ENCODE measurements at regions not wholly inside any gene's neighbourhood (a gene's known extent, or its start where the extent isn't known, plus 50 kb on each side); places are given as distances from the start of the nearest gene placed in this dataset.
"Not testable (repeated sequence)": the region's sequence is repeated elsewhere in the genome, so short reads cannot be mapped to it uniquely, and the experiment has no call there.

DNA sequence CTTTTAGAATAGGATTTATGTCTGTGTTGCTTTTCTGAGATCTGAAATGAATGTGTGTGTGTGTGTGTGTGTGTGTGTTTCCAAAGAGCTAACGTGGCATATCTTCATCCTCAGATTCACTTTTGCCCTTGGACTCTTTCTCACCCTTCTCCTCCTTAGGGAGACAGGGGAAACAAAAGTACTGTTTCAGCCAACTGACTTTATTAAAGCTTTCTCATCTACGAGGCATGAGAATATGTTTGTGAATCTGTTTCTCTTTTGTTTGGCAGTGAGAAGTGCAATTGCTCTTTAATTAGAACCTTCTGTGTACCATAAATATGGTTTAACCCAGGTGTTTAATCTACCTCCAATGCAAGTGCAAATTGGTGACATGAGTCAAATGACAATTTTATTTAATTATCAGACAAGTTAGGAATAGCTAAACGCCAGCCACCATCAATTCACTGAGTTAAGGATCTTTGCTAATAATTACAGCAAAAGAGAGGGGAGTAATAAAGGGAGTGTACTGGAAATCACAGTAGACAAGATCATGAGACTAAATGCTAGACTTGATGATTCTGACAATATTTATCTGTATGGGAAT lies 186.4 kb upstream of the COL3A1 start:
- no peak for DNase-seq (ENCODE audit: low read depth in 2 of 2)

DNA sequence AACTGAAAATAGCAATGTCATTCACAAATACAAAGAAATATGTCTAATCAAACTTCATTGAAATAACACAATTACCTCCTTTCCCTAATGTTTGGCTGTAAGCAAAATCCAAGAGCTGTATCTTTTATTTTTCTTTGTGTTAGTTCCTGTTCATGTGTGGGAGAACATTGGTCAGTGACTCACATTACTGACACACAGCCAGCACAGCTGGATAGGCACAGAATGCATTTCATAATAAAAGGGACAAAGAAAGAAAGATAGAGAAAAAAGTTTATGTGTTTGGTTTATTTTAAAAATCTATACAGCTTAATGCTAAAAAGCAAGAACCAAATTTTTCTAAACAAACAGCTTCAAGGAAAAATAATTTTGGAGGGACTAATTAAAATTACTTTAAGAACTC lies 185.6 kb upstream of the COL3A1 start:
- DNase-seq (ENCODE audit: low read depth in 2 of 2), result peak; percentile 35 to 82

DNA sequence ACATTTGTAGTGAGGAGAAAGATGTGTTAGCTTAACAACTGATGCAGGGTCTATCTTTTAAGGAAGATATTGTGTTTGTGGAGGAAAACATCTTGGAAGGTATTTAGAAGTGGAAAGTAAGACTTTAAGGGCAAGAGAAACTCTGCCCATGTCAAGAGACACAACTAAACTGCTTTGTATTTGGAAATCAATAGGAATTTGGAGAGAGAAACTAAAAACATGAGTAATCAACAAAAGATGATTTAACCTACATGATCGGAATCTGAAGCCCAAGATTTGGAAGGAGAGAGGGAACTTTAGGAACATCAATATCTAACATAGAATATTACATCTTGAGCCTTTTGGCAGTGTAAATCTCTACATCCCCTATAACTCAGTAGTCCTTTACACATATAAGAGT lies 184.2 kb upstream of the COL3A1 start:
- DNase-seq (ENCODE audit: low read depth in 2 of 2), result no peak

DNA sequence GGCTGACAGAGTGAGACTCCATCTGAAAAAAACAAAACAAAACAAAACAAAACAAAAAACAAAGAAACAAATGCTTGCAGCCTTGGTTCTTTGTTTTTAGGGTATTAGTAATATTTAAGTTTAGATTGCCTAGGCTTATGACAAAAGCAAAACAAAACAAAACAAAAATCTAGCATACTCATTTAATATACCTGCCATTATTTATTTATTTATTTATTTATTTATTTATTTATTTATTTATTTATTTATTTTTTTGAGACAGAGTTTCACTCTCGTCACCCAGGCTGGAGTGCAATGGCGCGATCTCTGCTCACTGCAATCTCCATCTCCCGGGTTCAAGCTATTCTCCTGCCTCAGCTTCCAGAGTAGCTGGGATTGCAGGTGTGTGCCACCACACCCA lies 179.7 kb upstream of the COL3A1 start:
- not testable (repeated sequence) for DNase-seq (ENCODE audit: low read depth in 2 of 2)

DNA sequence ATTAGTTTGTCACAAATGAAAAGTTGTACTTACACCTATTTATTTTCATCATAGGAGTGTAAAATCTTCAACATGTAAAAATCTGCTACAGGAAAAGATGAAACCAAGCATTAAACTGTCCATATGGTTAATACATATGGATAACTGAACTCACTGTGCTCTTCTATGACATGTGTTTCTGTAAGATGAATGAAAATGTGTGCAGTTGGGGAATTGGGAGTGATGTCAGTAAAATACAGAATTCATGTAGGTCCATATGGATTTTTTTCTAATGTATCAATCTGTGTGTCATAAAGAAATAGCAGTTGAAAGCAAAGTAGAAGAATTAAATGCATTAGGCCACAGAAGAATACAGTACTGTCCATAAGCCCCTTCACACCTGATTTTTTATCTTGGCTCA lies 178.4 kb upstream of the COL3A1 start:
- no peak for DNase-seq (ENCODE audit: low read depth in 2 of 2)

DNA sequence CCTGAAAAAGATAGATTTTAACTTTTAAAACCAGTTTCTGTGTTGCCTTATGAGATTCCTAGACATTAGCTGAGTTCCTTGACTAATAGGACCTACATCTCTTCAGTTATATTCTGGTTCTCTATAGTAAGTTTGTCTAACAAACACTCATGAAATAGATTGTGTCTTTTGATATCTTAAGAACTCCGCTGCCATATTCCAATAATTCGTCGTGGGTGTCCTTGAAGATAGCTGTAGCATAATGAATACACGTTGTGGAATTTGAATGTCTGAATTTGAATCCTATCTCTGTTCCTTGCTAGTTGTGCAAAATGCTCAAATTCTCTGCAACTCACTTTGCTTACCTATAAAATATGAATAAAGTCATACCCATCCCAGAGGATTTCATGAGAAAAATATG lies 176.8 kb upstream of the COL3A1 start:
- no peak for DNase-seq (ENCODE audit: low read depth in 2 of 2)

DNA sequence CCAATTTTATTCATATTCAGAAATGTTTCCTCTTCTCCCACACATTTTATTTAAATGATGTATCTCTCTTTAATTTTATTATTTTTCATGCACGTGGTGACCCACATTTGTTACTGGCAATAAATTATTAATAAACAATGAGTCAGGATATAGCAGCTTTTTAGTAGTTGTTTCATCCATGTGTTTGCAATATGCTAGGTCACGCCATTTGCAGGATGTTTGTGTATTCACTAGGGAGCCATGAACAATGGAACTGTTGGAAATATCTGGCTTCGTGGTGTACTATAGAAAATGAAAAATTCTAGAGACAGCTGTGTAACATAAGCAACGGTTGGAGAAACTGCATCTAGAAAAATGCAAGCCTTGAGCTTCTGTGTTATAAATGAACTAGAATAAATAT lies 176.0 kb upstream of the COL3A1 start:
- DNase-seq (ENCODE audit: low read depth in 2 of 2), result peak; percentile 35 to 86

DNA sequence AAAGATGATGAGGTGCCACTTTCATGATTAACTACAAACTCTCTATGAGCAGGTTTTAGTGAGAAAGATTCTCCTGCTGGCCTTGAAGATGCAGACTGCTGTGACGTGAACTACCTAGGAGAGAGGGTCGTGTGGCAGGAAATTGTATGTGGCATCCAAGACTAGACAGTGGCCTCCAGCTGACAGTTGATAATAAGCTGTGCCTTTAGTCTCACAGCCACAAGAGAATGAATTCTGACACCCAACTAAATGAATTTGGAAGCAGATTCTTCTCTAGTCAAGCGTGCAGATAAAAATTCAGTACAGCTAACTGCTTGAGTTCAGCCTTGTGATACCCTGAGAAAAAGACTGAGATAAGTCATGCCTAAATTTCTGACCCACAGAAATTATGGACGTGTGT lies 169.0 kb upstream of the COL3A1 start:
- DNase-seq (ENCODE audit: low read depth in 2 of 2), result no peak

DNA sequence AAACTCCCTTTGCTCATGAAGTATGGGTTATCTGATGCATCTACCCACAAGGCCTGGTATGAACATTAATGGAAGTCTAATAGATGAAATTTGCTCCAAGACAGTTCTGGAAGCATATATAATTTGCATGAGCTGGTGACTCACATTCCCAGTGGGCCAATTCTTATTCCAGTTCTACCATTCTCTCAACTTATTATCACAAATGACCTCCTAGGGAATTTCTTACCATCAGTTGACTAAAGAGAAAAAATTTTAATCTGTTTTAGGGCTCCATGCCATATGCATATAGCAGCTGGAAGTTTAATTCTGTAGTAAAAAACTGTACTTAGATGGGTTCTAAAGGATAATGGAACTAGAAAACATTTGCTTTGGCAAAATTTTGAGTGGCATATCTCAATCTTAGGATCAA lies 165.2 kb upstream of the COL3A1 start:
- DNase-seq (ENCODE audit: low read depth in 2 of 2), result no peak

DNA sequence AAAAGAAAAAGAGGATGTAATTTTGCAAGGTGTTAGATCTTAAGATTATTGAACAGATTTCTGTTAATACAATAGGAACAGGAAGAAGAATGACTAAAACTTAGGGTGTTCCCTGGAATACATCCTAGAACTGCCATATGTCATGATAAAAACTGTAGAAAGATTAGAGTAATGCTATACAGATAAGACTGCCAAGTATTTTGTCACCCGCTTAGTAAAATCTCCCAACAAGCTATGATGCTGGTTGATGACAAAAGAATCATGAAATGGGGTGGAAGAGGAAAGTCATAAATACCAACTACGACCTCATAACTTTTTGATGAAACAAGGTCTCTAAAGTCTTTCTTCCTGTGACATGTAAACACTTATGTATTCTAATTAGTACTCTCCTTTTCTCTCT lies 163.6 kb upstream of the COL3A1 start:
- no peak for DNase-seq (ENCODE audit: low read depth in 2 of 2)

DNA sequence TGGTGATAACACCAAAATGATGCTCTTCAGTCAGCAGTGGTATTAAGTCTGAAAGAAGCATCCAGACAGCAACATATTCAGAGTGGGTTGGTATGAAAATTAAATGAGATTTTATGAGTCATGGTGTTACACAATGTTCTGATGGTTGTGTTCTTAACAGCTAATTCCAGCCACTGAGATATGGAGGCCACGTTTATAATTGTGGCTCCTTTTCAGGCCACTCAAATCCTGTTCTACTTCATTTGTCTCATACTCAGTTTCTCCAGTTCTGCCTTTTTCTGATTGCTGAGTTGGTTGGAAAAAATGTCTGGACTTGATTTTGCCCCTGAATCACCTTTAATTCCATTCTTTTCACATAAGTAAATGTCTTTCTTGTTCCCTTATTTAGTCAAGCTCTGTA lies 162.7 kb upstream of the COL3A1 start:
- DNase-seq (ENCODE audit: low read depth in 2 of 2), result no peak

DNA sequence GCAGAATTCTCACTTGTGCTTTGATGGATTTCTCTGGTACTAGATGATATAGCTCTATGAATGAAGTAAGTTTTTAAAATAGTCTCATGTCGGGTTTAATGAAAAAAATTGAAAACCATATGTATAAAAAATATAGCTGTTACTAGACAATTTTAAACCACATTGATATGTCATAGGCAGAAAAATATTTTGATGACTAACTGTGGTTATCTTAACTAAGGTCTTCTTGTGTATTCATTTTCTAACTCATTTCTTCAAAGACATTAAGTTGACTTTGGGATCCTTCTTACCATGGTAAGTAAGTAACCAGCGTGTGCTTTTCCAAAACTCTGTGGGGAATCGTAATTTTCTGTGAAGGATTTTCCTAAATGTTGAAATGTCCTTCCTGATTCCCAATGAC lies 160.9 kb upstream of the COL3A1 start:
- DNase-seq (ENCODE audit: low read depth in 2 of 2), result no peak

DNA sequence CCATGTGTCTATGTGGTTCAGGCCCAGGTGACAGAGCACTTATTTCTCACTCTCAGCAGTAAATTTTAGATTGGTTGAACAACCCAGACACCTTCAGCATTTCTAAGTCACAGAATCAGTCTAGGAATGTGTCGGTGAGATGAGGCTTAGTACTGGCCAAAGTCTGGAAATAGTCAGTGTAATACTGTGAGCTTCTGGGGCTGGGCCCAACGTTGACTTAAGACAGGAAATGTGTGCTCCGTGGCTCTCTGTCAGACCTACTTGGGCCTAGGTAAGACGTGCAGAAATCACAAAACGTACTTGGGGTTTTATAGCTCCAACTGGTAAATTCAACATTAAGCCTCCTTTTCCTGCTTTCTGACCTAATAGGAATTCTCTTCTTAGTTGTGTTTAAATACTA lies 160.3 kb upstream of the COL3A1 start:
- no peak for DNase-seq (ENCODE audit: low read depth in 2 of 2)

DNA sequence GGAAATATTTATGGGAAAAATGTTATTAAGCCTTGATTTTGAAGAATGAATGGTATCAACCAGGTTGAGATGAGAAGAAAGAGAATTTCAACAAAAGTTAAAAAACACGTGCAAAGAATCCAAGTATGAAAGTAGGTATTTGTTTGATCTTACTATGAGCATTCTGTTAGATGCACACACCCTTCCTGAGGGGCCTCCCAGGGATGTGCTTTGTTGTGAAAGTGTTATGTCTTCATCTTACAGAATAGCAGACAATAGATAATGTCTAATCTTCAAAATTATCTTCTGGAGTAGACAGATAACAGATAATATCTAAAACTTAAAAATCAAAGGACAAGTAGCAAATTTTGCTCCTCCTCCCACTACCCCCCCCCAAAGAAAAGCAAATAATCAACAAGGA lies 155.2 kb upstream of the COL3A1 start:
- no peak for DNase-seq (ENCODE audit: low read depth in 2 of 2)

DNA sequence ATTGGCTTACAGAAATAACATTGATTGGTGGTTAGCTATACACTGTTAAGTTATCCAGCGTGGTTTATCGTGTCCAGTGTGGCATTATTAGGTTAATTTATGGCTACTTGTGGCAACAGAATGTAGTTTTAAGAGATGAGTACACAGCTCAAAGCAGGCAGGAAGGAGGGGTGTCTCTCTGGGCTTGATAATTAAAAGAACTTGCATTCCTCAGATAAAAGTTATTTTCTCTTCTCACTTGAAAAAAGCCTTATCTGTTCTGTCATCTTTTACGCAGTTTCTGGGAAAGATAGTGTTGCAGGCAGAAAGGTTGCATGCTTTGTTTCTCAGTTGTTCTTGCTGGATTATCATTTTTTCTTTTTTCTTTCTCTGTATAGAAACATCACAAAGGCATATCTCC lies 154.4 kb upstream of the COL3A1 start:
- no peak for DNase-seq (ENCODE audit: low read depth in 2 of 2)

DNA sequence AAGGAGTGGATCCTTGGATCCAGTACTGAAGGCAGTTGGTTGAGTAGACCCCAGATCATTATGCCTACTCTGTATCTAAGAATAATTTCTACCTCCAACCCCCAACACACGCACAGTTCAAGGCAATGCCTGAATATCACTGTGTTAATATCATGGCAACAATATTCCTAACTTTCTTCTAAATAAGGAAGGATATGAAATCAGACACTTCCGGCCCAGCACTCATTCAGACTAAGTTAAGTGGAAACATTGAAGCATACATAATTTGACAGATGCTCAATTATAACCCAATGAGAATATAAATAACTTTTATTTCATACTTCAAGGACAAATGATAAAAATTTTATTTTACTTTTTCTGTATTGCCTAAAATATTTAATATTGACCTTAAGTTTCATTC lies 153.6 kb upstream of the COL3A1 start:
- DNase-seq (ENCODE audit: low read depth in 2 of 2), result no peak

DNA sequence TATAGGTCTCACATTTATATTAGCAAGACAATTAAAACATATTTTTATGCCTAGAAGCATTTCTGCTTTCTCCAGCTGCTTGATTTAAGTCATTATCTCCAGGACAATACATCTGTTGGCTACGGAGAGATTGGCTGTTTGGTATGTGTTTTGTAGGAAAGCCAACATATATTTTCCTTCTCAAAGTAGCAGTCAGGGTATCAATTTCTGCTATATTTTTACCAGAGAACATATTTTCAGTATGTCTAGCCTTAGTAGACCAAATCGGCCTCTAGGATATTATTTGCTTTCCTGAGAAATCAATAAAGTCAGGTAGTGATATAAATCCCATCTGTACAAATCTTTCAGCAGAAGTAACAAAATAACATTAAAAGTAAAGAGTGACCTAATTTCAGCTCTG lies 150.0 kb upstream of the COL3A1 start:
- no peak for DNase-seq (ENCODE audit: low read depth in 2 of 2)

DNA sequence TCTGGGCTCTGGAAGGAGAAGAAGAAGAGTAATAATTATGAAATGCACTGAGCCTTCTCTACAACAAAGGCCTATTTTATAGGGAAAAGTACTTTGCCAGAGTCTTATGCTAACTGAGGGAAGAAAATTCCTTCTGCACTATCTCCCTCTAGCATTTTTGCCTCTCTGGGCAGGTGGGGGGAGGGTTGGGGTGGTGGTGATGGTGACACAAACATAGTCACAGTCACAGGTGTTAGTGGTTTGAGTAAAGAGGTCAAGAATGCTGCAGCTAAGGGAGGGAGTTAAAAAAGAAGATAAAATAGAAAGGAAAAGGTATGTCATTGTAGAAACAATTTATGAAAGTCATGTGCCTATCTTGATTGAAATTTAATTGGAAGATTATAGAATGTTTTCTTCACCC lies 140.8 kb upstream of the COL3A1 start:
- no peak for DNase-seq (ENCODE audit: low read depth in 2 of 2)

DNA sequence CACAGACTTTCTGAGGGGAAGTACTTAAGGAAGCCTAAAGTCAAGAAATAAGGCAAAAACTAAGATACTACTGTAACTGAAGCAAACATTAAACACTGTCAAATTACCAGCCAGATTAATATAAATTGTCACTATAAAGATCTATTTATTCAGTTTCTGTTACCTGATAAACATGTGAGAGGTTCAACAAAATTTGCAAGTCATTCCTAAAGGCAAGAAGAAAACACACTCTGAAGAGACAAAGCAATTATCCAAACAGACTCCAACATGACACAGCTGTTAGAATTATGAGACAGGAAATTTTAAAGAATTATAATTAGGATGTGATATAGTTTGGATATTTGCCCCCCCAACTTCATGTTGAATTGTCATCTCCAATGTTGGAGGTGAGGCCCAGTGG lies 140.4 kb upstream of the COL3A1 start:
- no peak for DNase-seq (ENCODE audit: low read depth in 2 of 2)

DNA sequence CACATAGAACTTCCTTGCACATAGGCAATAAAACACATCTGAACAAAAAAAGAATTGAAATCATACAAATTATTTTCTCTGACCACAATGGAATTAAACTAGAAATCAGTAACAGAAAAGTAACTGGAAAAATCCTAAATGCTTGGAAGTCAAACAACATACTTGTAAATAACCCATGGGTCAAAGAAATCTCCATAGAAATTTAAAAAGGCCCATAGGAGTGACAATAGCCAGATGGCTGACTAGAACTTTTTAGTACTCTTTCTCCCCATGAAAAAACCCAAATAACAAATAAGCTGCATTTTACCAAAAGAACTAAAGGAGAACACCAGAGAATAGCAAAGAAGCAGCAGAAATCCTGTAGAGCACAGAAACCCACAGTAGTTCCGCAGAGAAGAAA lies 139.2 kb upstream of the COL3A1 start:
- DNase-seq (ENCODE audit: low read depth in 2 of 2), result no peak

DNA sequence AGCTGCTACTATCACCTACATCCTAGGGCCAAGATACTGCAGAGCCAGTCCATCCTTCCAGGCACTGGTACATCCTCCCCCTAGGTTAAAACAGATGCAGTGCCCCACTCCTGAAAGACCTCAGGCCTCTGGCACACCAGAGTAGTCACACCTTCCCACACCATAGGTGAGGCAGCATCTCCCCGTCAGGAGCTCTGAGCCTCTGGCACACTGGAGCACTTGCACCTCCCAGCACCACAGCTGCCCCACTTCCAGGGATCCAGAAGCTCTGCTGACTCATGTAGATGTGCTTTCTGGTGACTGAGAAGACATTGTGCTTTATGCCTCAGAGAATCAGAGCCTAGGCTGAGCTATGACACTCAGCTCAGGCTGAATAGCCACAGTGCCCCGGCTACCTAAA lies 138.4 kb upstream of the COL3A1 start:
- DNase-seq (ENCODE audit: low read depth in 2 of 2), result no peak

DNA sequence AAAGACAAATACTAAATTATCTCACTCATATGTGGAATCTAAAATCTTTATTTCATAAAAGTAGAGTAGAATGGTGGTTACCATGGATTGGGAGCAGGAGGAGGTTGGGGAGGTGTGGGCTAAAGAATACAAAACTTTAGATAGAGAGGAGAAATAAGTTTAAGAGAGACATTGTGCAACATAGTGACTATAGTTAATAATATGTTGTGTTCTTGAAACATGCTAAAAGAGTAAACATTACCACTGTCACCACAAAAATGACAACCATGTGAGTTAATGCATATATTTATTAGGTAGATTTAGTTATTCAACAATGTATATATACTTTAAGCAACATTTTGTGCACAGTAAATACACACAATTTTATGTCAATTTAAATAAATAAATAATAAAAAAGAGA lies 128.5 kb upstream of the COL3A1 start:
- DNase-seq (ENCODE audit: low read depth in 2 of 2), result no peak

DNA sequence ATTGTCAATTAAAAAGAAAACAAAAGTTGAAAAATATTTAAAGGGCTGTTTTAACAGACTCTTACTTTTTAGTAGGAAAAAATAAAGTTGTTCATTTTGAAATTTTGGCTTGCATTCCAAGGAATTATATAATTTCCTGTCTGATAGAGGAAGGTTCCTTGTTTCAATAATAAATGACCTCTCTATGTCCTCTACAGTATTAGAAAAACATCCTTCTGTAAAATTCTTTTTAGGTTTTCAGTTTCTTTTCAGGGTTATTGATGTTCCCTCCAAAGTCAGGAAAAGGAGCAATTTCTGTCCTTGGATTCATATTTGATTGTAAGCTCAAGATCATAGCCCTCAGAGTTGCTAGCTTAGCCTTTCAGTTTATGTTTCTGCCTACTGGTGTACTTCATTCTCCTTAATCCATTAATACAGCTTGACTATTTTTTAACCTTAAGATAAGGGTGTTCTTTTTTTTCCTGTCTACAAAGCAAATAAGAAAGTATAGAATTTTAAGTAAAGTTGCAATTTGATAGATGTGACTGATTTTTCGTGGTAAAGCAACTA lies 125.2 kb upstream of the COL3A1 start:
- peak in 1 of 2 donors; percentile 7 for DNase-seq (ENCODE audit: low read depth in 2 of 2)

DNA sequence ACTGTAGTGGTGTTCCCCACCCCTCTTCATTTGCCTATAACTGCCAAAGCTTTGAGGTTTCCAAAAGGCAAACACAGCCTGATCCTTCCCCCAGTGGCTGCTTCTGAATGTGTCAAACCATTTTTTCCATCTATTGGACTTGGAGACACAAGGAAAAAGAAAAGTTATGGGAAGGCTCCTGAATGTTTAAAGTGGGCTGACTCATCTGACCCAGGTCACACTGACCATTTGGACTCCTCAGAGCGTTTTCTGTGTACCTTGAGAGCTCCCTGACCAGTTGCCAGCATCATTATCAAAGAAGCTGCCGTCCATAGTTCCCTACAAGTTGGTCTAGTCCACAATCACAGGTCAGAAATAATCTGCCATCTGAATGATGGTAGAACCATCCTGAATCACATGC lies 123.4 kb upstream of the COL3A1 start:
- DNase-seq (ENCODE audit: low read depth in 2 of 2), result no peak

Data from dermis microvascular lymphatic vessel endothelial cell (primary cell).